GM18526 (cell line): ENCODE measurements at regions not wholly inside any gene's neighbourhood (a gene's known extent, or its start where the extent isn't known, plus 50 kb on each side); places are given as distances from the start of the nearest gene placed in this dataset.

Experiments
- POLR2A ChIP-seq: IDR thresholded peaks from 3 replicates; pipeline ENCODE4 v1.6.1; 2011; ENCODE audit not compliant: insufficient read length; ENCODE audit errors: extremely low read depth

DNA sequence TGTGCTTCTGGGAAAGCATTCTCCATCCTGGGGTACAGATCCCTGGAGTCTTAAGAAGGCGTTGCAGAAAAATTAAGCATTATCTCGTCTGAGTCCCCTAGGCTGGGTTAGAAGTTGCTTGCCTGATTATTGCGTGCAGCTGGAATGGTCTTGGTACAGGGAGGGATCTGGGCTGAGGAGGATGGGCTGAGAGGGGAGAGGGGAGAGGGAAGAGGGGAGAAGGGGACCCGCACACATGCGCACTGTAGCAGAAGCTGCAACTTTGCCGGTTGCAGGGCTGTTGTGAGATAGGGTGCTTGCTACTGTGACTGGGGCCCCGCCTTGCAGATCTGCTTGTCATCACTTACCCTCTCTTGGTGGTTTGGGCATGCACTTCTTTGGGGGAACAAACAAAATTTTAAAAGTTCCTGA, 316.8 kb downstream of the DLEU7 start:
- no peak for TF ChIP-seq POLR2A

GRCh38 chr13:50527188-50527587, 316.3 kb downstream of the DLEU7 start:
- no peak for TF ChIP-seq POLR2A

- TF ChIP-seq POLR2A = no peak
Observed at GRCh38 chr13:50527612-50528509, 315.6 kb downstream of the DLEU7 start.

- no peak for TF ChIP-seq POLR2A
Observed at GRCh38 chr13:50529154-50529882, 314.2 kb downstream of the DLEU7 start.

DNA sequence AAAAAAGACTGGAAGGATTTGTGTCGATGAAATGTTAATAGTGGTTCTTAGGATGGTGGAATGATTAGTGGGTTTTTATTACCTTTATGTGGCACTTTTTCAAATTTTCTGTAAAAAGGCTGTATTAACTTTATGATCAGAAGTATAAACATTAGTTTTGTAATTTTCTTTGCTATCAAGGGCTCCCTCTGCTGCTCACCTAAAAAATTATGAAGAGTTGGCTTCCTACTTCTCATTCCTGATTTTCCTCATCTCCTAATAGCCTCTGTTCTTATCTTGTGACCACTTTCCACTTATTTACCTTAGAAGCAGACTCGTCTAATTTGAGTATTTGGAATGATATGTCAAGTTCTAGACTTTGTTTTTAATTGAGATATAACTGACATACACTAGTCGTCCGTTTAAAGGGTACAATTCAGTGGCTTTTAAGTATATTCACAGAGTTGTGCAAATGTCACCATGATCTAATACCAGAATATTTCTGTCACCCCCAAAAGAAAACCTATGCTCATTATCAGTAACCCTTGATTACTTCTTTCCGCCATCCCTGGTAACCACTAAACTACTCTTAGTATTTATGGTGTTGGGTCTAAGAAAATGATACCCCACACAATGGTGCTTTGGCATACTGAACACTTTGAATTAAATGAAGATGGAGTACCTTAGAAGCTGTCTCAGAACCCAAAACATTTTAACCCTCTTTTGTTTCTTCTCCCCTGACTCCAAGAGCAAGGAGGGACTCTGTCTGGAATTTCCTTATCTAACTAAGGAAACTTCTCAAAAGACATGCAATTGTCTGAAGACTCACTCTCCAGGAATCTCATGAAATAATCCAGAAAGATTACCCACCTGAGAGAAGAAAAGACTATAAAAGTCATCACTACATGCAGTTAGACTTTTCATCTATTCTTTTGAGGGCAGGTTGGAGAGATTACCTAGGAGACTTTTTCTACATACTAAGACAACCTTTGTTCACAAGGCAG, 311.3 kb downstream of the DLEU7 start:
- no peak for TF ChIP-seq POLR2A

- TF ChIP-seq POLR2A = no peak
Observed at GRCh38 chr13:50535050-50535449, 308.4 kb downstream of the DLEU7 start.

DNA sequence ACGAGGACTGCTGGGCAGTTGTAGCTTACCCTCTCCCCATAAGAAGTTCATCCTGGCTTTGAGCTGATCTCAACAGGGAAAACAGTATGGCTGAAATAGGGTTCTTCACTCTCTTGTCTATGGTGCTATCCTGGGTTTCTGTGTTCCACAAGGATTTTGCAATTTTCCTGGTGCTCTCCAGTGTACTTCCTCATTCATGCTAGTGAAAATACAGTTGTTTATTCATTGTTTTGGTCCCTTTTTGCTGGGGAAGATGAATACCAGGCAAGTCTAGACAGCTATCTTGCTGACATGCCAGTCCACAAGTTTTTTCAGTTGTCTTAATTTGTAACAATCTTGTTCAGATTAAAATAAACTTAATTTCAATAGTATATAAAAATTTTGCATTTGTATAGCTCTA, 306.5 kb downstream of the DLEU7 start:
- no peak for TF ChIP-seq POLR2A

DNA sequence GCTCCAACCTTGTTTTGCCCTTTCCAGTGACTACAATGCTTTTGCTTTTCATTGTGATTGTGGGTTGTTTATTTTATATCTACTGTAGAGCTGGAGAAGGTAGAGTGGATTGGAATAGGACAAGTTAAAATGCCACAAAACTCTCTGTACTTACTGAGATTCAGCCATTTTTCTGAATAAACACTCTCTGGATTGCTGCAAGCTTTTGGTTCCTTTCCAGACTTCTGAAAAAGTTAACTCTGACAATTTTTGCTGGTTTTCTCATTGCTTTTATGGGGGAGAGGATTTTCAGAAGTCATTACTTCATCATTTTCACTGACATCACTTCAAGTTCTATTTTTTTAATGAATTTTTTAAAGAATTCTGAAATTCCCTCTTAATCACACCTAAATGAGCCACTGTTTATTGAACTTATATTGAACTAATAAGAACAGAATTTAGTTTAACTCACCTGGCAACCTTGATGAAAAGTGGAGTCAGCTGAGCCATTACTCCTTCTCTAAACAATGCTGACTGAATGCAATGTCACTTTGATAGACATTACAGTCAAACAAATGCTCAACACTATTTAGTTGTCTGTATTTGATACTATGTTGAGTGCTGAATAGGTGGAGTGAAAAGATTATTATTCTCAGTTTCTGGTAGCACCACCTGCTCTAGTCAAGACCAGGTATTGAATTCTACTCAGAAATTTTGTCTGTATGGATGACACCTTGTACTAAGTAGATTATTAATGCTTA, 303.5 kb downstream of the DLEU7 start:
- TF ChIP-seq POLR2A = no peak

- no peak for TF ChIP-seq POLR2A
Observed at GRCh38 chr13:50543141-50543540, 300.4 kb downstream of the DLEU7 start.

DNA sequence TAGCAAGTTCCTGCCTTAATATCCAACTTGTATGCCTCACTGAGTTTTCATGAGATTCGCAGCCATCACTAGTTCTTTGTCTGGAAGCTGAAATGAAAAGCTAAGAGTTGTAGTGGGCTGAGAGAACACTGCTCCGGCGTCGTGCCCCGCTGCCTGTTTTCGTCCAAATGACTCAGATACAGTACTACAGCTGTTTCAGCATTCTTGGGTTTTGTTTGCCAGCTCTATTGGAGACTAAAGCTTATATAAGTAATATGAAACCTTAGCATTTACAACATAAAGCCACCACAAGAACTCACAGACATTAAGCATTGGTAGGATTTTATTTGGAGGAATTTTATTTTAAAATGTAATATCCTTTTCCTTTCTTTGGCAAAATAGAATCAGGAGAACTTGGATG, 299.7 kb downstream of the DLEU7 start:
- no peak for TF ChIP-seq POLR2A

GRCh38 chr13:50544211-50544610, 299.3 kb downstream of the DLEU7 start:
- TF ChIP-seq POLR2A = no peak

- no peak for TF ChIP-seq POLR2A
Observed at GRCh38 chr13:50548586-50548985, 294.9 kb downstream of the DLEU7 start.

DNA sequence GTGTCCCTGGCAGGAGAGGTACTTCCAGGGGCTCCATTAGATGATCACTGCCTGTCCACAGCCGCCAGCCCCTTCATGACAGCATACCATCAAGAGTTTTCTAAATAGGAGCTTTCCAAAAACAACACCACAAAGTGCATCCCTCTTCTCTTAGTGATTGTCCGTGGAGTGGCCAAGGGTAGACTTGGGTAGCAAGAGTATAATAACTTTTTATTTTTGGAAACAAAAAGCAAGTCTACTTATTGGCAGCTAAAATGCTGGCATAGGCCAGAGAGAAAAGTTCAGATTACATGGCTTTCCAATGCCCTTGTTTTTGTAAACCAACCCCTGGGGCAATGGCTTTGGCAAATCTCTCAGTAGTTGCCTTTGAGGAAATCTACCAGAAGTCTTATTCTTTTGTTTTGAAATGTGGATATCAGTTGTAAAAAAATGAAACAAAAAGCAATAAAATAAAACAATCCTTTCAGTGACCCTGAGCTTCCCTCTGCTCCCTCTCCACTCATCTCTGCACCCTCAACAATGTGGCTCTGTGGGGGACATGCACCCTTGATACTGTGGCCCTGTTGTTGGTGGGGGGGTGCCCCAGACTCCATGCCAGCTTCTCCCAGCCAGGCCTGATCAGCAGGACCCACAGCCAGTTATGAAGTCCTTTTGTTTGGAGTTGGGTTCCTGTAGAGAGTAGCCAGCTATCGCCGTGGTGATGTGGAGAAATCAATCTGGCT, 294.1 kb downstream of the DLEU7 start:
- TF ChIP-seq POLR2A = no peak

DNA sequence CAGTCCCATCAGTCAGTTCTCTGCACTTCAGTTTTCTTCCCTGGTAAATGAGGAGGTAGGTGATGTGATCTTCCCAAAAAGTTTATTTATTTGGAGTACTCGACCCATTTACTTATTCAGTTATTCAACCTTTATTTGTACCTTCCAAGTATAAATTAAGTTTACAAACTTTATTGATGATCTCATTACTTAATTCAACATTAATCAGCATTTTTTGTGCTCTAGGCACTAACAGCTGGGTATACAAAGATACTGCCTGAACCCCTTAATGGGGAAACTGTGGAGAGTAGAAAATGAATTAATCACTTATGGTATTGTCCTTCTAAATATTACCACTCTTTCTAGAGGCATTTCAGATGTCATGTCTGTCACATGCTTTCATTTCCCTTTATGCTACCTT, 293.3 kb downstream of the DLEU7 start:
- TF ChIP-seq POLR2A = no peak
